Right ventricle myocardium superior (tissue), 1 donor: ENCODE measurements at regions not wholly inside any gene's neighbourhood (a gene's known extent, or its start where the extent isn't known, plus 50 kb on each side); places are given as distances from the start of the nearest gene placed in this dataset.

ENCODE experiments used
- ATAC-seq: fragments of 200-7000 bp; cut with Tn5 transposase; one replicate; pipeline ENCODE4 v1.9.1; 2020; ENCODE audit warnings: mild to moderate bottlenecking; ENCODE audit not compliant: poor library complexity
- DNase-seq: peaks from one replicate; pipeline ENCODE4 v3.0.0-alpha.2; 2020
- intact Hi-C: fragments of 100-400 bp; cut with DNase I; formaldehyde crosslinking; loops from one replicate; pipeline ENCODE4 v1.11.2; 2022
- donor health status: DM: no; HTN: yes; CAD: no; lungs with severe emphysema.

DNA sequence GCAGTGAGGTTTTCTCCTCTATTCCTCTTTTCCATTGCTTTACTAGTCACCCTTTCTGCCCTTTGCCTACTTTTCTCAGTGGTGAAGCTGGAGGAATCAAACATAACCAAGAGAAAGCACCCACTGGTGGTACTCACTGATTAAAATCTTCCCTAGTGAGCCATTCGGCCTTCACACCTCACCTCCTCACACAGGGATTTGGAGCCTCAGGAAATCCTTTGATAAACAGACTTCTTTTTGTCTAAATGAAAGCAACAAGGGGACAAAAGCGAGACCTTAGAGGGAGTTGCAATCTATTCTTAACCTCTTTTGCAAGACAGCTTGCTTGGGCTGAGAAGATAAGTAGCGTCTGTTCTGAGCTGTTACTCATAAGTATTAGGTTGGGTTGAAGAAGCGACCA, 572.6 kb downstream of the ZNF674 start:
- intact Hi-C loops, result no loop called here
- ATAC-seq, result no peak

DNA sequence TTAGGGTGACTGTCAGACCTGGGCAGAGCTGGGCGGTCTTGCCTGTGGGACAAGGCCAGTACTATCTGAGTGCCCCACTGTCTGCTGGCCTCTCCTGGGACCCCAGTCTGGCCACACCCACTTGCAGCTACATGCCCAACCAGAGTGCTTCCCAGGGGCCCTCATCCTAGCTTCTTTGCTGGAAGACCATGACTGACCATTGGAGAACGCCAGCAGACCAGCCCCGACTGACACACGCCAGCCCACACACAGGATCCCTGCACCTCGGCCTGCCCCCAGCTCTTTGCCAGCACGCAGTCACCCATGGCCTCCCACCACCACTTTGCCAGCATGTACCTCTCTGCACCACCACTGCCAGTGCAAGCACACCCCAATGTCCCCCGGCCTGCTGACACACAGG, 585.7 kb downstream of the ZNF674 start:
- ATAC-seq (no peak), DNase-seq (no peak)

More for the DNA sequence above, 572.6 kb downstream of the ZNF674 start:
- no peak for DNase-seq

DNA sequence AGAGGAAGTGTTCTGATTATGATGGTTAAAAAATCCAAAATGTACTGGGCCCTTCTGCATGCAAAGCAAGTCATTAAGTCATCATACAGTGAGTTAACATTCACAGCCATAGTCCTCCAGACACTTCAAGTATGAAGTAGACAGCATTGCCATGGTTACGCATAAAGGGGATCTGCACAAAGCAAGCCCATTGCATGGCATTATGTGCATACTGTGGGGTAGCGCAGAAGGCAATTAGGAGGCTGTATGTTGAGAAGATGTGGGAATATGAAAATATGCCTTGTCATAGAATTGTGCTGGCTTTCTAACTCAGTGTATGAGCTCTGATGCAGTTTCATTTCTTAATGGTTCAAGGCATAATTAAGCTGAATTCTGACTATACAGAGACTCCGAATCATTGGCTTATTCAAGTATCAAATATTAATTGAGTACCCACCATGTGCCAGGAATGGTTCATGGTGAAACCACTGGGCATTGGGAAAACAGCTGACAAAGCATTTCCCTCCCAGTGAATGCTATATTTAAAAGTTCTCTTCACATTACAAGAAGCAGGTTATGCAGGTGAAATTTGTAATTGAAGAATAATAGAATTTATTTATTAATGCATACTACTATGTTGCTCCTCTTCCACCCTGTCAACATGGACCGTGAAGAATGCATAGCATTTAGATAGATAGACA, 588.9 kb downstream of the ZNF674 start:
- intact Hi-C loops, result no loop called here
- ATAC-seq (no peak), DNase-seq (no peak)

More for the DNA sequence above, 585.7 kb downstream of the ZNF674 start:
- intact Hi-C loops, result no loop called here

DNA sequence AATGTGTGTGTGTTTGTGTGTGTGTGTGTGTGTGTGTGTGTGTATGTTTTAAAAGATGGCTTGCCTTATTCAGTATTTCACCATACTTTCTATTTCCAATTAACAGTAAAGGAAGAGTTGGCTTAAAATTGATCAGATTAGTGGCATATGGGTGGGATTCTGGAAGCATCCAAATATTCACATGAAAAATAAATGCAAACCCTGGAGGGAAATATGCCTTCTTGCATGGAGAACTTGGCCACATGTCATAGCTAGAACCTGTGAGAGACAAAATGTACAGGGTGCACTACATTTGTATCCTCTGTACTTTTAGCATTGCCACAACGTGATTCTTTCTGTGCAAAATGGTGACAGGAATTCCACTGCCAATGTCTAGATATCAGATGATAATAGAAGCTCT, 589.6 kb downstream of the ZNF674 start:
- ATAC-seq (no peak), DNase-seq (no peak)
- intact Hi-C loops, result no loop called here

DNA sequence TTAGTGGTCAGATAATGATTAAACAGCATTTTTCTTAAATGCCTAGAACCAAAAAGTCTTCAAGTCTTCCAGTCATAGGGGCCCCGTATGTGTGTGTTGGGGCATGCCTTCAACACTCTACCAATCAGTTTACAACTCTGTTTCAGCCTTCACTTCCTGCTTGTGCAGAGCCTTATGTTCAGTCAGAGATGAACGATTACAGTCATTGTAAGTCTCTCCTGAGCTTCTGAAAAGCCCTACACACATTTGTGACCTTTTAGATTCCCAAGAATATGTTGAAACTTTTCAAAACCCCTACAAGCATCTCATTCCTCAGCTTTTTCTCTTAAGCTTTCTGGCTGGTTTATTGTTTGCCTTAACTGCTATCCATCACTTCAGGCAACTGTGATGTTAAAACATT, 591.2 kb downstream of the ZNF674 start:
- DNase-seq (no peak), ATAC-seq (no peak)
- intact Hi-C loops, result no loop called here

DNA sequence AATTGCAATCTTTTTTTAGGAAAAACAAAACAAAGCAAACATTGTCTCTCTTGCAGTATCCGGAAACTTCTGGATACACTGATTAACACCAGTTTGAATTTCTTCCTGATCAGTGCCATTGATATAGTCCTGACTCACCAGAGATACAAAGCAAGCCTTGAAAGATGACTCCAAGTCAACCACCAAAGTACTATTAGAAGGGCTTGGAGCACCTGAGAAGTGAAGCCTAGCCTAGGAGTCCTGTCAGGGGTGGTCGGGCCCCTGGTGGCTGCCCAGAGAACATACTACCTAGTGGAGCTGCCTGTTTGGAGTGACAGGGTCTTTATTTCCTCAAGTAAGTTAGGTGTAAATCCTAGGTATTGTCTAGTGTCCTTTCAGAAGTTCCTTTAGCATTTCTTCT, 593.2 kb downstream of the ZNF674 start:
- ATAC-seq, result no peak
- intact Hi-C loops, result no loop called here
- no peak for DNase-seq

DNA sequence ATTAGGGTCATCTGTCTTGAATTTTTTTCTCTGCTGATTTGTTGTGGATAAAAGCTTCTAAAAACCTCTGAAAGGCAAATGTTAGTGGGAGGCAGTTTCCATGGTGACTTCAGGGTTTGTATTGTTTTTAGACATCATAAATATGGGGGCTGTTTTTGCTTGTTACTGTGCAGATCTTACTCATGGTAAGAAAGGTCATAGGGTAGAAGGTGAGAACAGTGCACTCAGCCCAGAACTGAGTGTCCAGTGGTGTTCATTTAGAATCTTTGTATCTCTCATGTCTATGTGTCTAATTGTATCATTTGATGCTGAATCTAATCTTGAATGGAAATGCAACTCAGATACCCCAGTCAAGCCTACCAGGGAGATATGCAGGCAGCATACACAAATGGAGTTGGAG, 609.8 kb downstream of the ZNF674 start:
- ATAC-seq (no peak), DNase-seq (no peak)

DNA sequence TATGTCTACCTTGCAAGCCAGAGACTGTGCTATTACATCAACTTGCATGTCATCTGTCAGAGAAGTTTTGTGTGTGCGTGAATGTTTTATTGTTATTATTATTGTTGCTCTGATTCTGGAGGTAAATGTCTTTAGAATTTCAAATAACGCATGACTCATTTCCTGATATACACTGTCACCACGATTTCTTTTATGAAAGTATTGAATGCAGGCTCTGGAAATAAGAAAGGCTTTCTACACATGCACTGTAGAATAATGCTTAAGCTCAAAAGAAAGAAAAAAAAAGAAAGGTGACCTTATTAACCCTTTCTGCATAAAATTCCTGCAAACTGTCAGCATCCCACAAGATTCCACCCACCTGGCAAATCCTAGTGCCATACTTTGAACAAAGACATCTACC, 632.9 kb downstream of the ZNF674 start:
- intact Hi-C loops, result no loop called here
- ATAC-seq, result no peak

More for the DNA sequence above, 609.8 kb downstream of the ZNF674 start:
- intact Hi-C loops, result no loop called here

DNA sequence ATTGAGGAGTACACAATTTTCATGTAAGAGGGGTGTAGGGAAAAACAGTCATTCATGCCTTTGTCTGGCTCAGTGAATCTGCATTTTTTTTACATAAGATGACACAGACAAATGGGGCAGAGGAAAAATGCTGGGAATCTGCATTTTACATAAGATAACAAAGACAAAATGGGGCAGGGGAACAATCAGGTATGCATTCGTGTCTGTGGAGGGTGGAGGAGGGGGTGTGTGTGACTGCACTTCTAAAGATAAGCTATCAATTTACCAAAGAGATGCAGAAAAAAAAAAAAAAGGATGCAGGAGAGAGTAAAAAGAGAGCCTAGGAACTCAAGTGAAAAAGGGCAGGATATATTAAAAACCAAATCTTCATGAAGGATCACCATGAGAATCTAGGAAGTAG, 637.4 kb downstream of the ZNF674 start:
- ATAC-seq, result no peak
- no peak for DNase-seq
- intact Hi-C loops, result no loop called here

More for the DNA sequence above, 632.9 kb downstream of the ZNF674 start:
- no peak for DNase-seq

DNA sequence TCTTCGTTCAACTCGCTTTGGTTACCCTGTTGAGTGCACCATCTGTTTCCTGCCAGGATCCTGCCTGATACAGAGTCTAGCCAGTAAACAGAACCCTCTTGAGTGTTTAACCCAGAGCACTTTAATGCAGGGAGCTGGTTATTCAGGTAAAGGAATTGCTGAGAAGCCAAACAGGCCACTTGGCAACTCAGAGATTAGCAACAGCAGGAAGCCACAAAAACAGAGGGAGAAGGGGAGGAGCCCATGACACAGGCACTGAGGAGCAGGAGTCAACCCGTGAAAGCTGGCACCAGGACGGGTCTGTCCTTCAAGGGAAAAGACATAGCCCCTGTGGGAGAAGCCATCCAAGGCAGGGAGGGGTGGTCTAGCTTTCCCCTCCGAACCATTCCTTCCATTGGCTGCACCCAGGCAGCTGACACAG, 641.4 kb downstream of the ZNF674 start:
- ATAC-seq (no peak), DNase-seq (no peak)
- intact Hi-C loops, result no loop called here

DNA sequence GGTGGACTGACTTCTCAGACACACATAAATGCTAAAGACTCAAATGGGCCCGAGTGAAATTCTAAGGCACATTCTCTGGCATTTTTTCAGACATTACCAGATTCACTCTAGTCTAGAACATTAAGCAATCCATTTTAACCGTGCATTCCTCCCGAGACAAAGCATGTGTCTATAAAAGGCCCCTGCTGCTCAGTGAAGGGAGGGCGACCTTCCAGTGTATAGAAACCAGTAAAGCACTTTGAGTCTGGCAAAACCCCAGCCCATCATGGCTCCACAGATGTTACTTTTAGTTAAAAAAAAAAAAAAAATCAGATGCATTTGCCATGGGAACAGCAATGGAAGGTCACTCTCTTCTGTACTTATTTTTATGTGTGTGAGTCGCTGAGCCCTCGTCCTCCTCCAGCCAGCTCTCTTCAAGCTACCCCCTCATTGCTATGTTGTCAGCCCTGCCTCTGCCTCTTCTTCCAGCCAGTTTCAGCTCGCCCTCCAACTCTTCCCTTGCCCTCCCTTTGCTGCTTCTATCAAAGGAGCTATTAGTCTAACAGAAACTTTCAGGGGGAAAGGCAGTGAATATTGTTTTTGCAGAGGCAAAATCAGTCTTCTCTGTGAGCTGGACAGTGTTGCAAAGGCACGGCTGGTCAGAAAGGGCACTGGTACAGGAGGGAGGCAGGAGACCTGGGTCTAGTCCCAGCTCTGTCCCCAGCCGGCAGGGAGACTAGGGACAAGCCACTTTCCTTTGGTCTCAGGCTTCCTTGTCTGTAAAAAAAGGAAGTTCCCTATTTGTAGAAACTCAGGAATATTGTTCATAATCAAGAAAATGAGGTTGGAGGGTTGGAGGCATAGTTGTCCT, 644.2 kb downstream of the ZNF674 start:
- DNase-seq (no peak), ATAC-seq (no peak)
- intact Hi-C loops, result no loop called here

DNA sequence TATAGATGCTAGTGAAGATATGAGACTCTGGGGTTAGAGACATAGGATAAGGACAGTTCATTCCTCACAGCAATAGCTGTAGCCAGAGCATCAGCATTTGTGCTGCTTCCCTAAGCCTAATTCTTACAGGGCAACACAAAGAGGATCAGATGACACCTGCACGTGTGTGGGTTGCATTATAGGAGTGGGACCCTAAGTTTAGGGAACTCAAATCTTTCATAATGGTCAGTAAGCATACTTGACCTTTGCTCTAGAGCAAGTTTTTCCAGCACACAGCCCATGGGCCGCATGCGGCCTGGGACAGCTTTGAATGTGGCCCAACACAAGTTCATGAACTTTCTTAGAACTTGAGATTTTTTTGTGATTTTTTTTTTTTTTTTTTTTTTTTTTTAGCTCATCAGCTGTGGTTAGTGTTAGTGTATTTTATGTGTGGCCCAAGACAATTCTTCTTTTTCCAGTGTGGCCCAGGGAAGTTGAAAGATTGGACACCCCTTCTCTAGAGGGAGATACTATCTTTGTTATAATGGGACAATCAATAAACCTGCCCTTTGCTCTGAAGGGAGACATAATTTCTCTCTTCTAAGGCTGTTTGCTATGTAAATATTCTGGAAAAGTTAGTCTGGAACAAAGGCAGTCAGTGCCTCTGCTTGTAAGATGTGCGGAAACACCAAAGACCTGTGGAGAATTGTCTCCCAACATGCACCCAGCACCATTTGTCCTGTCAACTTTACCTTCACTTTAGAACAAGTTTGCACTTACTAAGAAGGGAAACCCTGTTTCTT, 650.2 kb downstream of the ZNF674 start:
- ATAC-seq (no peak), DNase-seq (no peak)
- intact Hi-C loops, result no loop called here

DNA sequence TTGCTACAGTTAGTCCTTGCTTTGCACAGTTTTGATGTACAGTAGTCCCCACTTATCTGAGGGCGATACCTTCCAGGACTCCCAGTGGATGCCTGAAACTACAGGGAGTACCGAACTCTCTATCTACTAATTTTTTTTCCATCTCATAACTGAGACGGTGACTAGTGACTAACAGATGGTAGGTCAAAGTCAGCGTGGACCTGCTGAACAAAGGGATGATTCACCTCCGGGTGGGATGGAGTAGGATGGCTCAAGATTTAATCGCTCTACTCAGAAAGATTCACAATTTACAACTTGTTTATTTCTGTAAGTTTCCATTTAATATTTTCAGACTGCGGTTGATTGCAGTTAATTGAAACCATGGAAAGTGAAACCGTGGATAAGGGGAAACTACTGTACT, 655.8 kb downstream of the ZNF674 start:
- ATAC-seq (no peak), DNase-seq (no peak)
- intact Hi-C loops, result no loop called here

DNA sequence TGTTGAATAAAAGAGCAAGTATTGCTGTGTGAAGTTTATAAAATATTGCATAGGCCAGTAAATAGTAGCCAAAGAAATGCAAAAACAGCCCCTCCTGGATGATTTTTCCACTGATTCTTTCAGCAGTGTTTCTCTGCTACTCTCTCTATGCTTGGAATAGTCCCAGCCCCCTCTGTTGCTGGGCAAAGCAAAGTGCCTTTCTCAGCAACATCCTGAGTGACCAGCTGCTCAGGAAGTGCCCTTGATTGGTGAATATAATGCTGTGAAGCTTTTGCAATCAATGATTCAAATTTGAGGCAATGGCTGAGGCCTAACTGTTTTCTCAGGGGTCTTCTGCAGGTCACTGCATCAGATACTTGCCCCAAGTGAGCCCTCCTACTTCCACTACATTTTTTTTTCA, 656.7 kb downstream of the ZNF674 start:
- no peak for DNase-seq
- no peak for ATAC-seq
- intact Hi-C loops, result no loop called here

DNA sequence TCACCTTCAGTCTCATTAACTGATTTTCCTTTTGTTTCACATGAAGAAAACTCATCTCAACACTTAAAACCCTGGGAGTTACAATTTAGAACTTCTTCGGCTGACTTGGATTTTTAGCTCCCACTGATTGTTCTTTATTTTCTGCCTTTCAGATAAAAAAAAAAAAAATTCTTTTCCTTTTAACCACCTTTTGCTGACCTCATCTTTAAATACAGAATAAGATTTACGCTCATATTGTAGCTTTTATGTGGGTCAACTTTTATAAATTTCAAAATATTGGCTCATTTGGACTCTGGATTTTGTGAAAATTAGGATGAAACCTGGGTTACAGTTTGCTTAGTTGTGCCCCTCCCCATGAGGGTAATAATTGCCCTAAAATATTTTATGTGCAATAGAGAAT, 659.3 kb downstream of the ZNF674 start:
- intact Hi-C loops, result no loop called here
- ATAC-seq, result no peak
- no peak for DNase-seq

DNA sequence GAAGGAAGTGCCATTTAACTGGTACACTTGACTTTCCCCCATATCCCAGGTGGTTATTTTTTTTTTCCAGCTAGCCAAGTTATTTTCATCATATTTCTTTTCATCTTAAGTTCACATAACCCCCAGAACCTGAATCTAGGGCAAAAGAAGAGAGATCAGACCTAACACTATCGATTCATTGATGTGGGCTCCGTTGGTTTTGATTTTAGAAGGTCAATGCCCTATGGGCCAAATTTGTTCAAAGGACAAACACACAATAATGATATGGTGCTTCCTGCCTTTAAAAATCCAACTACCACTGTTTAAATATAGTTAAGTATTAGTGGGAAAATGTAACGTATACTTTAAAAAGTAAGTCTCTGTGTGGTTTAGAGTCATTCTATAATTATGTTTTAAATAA, 665.7 kb downstream of the ZNF674 start:
- DNase-seq (no peak), ATAC-seq (no peak)
- intact Hi-C loops, result no loop called here

DNA sequence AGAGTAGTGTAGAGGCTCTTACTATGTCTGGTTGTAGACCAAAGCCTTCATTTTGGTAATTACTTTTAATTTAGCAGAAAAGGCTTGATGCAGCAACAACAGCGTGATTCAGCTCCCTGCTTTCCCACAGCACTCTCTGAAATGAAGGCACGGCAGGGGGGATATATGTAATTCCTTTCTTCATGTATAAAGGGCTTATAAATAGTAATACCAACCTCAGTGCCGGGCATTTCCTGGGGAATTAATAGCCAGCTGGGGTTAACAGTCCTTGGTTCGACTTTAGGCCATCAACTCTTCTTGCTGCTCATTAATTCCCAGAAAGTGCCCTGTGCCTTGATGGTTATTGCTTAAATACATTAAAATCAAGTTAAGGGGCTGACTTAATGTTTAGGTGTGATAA, 669.0 kb downstream of the ZNF674 start:
- no peak for DNase-seq
- ATAC-seq, result no peak
- intact Hi-C loops, result no loop called here

DNA sequence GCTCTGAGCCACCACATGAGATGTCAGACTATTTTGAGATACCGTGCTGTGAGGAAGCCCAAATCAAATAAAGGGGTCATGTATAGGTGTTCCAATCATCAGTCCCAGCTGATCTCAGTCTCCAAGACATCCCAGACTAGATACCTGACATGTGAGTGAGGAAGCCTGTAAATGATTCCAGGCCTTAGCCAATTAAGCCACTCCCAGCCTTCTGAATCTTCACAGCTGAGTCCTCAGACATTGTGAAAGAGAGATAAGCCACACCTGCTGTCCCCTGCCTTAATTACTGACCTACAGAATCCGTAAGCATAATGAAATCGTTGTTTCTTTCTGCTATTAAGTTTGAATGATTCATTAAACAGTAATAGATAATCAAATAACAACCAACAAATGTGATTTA, 671.4 kb downstream of the ZNF674 start:
- DNase-seq, result no peak
- intact Hi-C loops, result no loop called here
- no peak for ATAC-seq

DNA sequence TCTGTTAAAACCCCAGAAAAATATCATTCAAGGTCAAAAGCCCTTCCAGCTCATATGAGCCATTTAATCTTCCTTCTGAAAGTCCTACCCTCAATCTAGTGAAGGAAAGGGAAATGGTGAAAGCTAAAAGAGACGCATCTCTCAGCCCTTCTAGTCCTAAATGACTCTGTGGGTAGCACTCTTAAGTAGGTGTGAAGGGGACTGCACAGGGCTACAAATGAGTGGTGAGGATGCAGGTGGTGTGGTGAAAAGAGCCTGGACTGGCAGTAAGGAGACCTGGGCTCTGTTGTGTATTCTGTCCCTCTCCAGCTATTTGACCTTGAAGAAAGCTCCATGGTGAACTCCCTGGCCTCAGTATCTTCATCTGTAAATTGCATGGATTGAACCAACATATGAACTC, 671.8 kb upstream of the DIPK2B start:
- ATAC-seq (no peak), DNase-seq (no peak)
- intact Hi-C loops, result no loop called here

DNA sequence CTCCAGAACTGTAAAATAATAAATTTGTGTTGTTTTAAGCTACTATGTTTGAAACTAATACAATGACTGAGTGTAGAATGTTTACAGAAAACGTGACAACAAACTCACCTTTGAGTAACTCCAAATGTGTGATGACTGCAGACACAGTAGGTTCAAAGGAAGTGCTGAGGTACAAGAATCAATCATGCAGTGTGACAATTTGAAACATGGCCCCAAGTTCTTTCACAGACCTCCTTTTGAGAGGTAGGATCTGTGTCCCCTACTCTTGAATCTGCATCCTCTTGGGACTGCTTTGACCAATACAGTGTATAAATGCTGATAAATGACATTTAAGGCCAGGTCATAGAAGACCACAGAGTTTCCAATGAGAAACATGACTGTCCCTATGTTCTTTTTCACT, 667.7 kb upstream of the DIPK2B start:
- intact Hi-C loops, result no loop called here
- DNase-seq (no peak), ATAC-seq (no peak)
